Osteoblast (primary cell): ENCODE measurements at regions not wholly inside any gene's neighbourhood (a gene's known extent, or its start where the extent isn't known, plus 50 kb on each side); places are given as distances from the start of the nearest gene placed in this dataset.

Source experiments
- DNase-seq: peaks from one replicate; pipeline ENCODE4 v3.0.0; 2011; ENCODE audit warnings: low spot score, mixed read lengths; ENCODE audit not compliant: insufficient read length; ENCODE audit errors: missing footprints
- H2AFZ ChIP-seq: 2 replicates; pipeline ENCODE4 v1.6.0; 2011; ENCODE audit warnings: mild to moderate bottlenecking, low read length
- H3K27ac ChIP-seq: 2 replicates; pipeline ENCODE4 v1.5.1; 2011; ENCODE audit warnings: mild to moderate bottlenecking, low read depth, low read length, moderate library complexity
- H3K27me3 ChIP-seq: 2 replicates; pipeline ENCODE4 v1.6.0; 2012; ENCODE audit warnings: mild to moderate bottlenecking, control low read depth, inconsistent platforms, low read length, moderate library complexity; ENCODE audit not compliant: insufficient read depth
- H3K36me3 ChIP-seq: 2 replicates; pipeline ENCODE4 v1.5.1; 2011; ENCODE audit warnings: mild to moderate bottlenecking, low read length, control low read depth, moderate library complexity; ENCODE audit not compliant: insufficient read depth
- H3K4me1 ChIP-seq: 2 replicates; pipeline ENCODE4 v1.5.1; 2011; ENCODE audit warnings: mild to moderate bottlenecking, low read length, control low read depth, moderate library complexity; ENCODE audit not compliant: insufficient read depth
- H3K4me2 ChIP-seq: 2 replicates; pipeline ENCODE4 v1.6.0; 2011; ENCODE audit warnings: mild to moderate bottlenecking, low read length; ENCODE audit not compliant: insufficient read depth
- H3K4me3 ChIP-seq: fragments of 200-600 bp; sonication (generic); 3 replicates; pipeline ENCODE4 v1.5.1; 2012; ENCODE audit warnings: mild to moderate bottlenecking, low read length, inconsistent platforms; ENCODE audit not compliant: insufficient read depth
- H3K79me2 ChIP-seq: 2 replicates; pipeline ENCODE4 v1.6.0; 2012; ENCODE audit warnings: mild to moderate bottlenecking, low read length, control low read depth, inconsistent platforms; ENCODE audit not compliant: insufficient read depth
- H3K9me3 ChIP-seq: 2 replicates; pipeline ENCODE4 v1.5.1; 2011; ENCODE audit warnings: low read depth, low read length, control low read depth
- H4K20me1 ChIP-seq: 2 replicates; pipeline ENCODE4 v1.6.0; 2012; ENCODE audit warnings: mild to moderate bottlenecking, low read length, control low read depth; ENCODE audit not compliant: insufficient read depth
- TF ChIP-seq, protein P1 (sequence below): IDR thresholded peaks from 2 replicates; pipeline ENCODE4 v1.5.1; 2011; ENCODE audit warnings: mild to moderate bottlenecking, low read depth, low read length, moderate library complexity; ENCODE audit errors: extremely low read depth

GRCh38 chr12:89845366-89845765 is 136.7 kb upstream of the ATP2B1 start:
- H3K36me3 ChIP-seq: no peaks in the 10 kb centered on the region
- DNase-seq: no peak
- H3K4me1 ChIP-seq: no peaks in the 10 kb centered on the region
- H3K79me2 ChIP-seq: no peaks in the 10 kb centered on the region
- no peak overlapping the region for H2AFZ ChIP-seq
- TF ChIP-seq, protein P1, sequence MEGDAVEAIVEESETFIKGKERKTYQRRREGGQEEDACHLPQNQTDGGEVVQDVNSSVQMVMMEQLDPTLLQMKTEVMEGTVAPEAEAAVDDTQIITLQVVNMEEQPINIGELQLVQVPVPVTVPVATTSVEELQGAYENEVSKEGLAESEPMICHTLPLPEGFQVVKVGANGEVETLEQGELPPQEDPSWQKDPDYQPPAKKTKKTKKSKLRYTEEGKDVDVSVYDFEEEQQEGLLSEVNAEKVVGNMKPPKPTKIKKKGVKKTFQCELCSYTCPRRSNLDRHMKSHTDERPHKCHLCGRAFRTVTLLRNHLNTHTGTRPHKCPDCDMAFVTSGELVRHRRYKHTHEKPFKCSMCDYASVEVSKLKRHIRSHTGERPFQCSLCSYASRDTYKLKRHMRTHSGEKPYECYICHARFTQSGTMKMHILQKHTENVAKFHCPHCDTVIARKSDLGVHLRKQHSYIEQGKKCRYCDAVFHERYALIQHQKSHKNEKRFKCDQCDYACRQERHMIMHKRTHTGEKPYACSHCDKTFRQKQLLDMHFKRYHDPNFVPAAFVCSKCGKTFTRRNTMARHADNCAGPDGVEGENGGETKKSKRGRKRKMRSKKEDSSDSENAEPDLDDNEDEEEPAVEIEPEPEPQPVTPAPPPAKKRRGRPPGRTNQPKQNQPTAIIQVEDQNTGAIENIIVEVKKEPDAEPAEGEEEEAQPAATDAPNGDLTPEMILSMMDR: no peak
- no peak overlapping the region for H3K27ac ChIP-seq
- H3K9me3 ChIP-seq: no peaks in the 10 kb centered on the region
- no peaks in the 10 kb centered on the region for H4K20me1 ChIP-seq
- H3K27me3 ChIP-seq: no peaks in the 10 kb centered on the region
- H3K4me3 ChIP-seq: no peak overlapping the region
- H3K4me2 ChIP-seq: no peak overlapping the region

GRCh38 chr12:89844539-89844938 is 135.9 kb upstream of the ATP2B1 start:
- TF ChIP-seq, protein P1: no peak
- Histone ChIP-seq H3K27me3 (no peaks in the 10 kb centered on the region), H4K20me1 (no peaks in the 10 kb centered on the region), H3K4me2 (no peak overlapping the region), H3K4me3 (no peak overlapping the region), H3K27ac (no peak overlapping the region), H3K79me2 (no peaks in the 10 kb centered on the region), H3K9me3 (no peaks in the 10 kb centered on the region), H2AFZ (no peak overlapping the region), H3K36me3 (no peaks in the 10 kb centered on the region), H3K4me1 (no peaks in the 10 kb centered on the region)
- no peak for DNase-seq

DNA sequence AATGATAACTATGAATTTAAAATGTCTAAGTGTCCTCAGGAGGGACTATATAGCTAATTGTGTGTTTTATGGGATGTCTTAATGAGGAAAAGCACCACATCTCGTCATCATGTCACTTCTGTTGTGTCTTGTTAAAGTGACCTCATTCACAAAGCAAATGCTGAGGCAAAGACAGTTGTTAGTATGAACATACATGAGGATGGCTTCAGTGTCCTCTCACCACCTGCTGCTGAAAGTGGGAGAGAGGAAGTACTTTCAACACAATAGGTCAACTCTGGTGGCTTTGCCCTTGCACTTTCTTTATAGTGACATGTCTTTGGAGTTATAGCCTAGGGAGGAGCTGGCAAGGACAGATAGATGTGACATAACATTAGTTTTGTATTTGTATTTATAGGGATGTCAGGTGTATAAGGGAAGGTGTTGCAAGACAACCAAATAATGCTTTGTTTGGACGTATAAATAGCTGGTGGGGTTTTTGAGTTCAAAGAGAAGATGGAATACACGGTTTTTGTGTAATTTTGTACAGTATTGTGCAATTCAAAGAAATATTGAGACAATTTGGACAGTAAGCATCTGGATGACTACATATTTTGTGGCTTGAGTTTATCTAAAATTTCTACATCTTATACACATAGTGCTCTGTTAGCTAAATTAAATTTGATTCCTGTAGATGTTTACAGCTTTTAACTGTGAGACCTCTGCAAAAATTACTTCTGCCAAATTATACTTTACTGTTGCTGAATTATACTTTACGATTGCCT is 131.7 kb upstream of the ATP2B1 start:
- H3K36me3 ChIP-seq: no peaks in the 10 kb centered on the region
- no peak overlapping the region for H3K4me2 ChIP-seq
- H4K20me1 ChIP-seq: no peaks in the 10 kb centered on the region
- no peak overlapping the region for H3K4me3 ChIP-seq
- no peaks in the 10 kb centered on the region for H3K9me3 ChIP-seq
- TF ChIP-seq, protein P1: no peak
- no peaks in the 10 kb centered on the region for H3K27me3 ChIP-seq
- no peaks in the 10 kb centered on the region for H3K4me1 ChIP-seq
- H2AFZ ChIP-seq: no peak overlapping the region
- no peak overlapping the region for H3K27ac ChIP-seq
- H3K79me2 ChIP-seq: no peaks in the 10 kb centered on the region
- no peak for DNase-seq

DNA sequence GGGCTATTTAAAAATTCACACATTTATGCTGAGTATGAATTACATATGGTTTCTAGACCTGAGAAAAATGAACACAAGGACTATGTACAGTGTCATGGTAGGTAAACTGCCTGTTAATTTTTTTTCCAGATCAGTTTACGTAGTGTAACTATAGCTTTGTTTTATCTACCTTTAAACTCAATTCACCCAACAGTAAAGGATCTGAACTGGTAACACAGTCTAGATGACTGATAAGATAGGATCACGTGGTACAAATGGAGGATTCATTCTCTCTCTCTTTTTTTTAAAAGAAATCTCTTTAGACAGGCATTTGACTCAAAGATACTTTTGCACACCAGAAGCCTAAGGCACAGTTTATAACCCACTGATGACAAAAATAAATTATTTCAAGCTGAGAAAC is 130.8 kb upstream of the ATP2B1 start:
- Histone ChIP-seq H2AFZ (no peak overlapping the region), H3K4me3 (no peak overlapping the region), H3K27ac (no peak overlapping the region), H3K79me2 (no peaks in the 10 kb centered on the region), H3K4me2 (no peak overlapping the region), H3K27me3 (no peaks in the 10 kb centered on the region), H3K9me3 (no peaks in the 10 kb centered on the region), H3K4me1 (no peaks in the 10 kb centered on the region), H3K36me3 (no peaks in the 10 kb centered on the region), H4K20me1 (no peaks in the 10 kb centered on the region)
- TF ChIP-seq, protein P1: no peak
- DNase-seq: no peak
